HUES48 (cell line): ENCODE measurements at regions not wholly inside any gene's neighbourhood (a gene's known extent, or its start where the extent isn't known, plus 50 kb on each side); places are given as distances from the start of the nearest gene placed in this dataset.

ENCODE experiments used
- H3K27ac ChIP-seq: one replicate; pipeline ENCODE4 v1.7.0; 2013; ENCODE audit warnings: low read depth, low read length, inconsistent platforms
- H3K27me3 ChIP-seq: 2 replicates; pipeline ENCODE4 v1.6.1; 2013; ENCODE audit warnings: mild to moderate bottlenecking, low read length; ENCODE audit not compliant: control insufficient read depth, insufficient read depth
- H3K36me3 ChIP-seq: 2 replicates; pipeline ENCODE4 v1.6.1; 2013; ENCODE audit warnings: low read length; ENCODE audit not compliant: control insufficient read depth, insufficient read depth
- H3K4me1 ChIP-seq: 2 replicates; pipeline ENCODE4 v1.6.1; 2013; ENCODE audit warnings: mild to moderate bottlenecking, low read length; ENCODE audit not compliant: control insufficient read depth, insufficient read depth
- H3K4me3 ChIP-seq: 2 replicates; pipeline ENCODE4 v1.5.1; 2013; ENCODE audit warnings: mild to moderate bottlenecking, low read depth, low read length
- H3K9ac ChIP-seq: 2 replicates; pipeline ENCODE4 v1.6.1; 2013; ENCODE audit warnings: mild to moderate bottlenecking, low read depth, low read length, moderate library complexity
- H3K9me3 ChIP-seq: 2 replicates; pipeline ENCODE4 v1.6.1; 2013; ENCODE audit warnings: low read length; ENCODE audit not compliant: control insufficient read depth, insufficient read depth

DNA sequence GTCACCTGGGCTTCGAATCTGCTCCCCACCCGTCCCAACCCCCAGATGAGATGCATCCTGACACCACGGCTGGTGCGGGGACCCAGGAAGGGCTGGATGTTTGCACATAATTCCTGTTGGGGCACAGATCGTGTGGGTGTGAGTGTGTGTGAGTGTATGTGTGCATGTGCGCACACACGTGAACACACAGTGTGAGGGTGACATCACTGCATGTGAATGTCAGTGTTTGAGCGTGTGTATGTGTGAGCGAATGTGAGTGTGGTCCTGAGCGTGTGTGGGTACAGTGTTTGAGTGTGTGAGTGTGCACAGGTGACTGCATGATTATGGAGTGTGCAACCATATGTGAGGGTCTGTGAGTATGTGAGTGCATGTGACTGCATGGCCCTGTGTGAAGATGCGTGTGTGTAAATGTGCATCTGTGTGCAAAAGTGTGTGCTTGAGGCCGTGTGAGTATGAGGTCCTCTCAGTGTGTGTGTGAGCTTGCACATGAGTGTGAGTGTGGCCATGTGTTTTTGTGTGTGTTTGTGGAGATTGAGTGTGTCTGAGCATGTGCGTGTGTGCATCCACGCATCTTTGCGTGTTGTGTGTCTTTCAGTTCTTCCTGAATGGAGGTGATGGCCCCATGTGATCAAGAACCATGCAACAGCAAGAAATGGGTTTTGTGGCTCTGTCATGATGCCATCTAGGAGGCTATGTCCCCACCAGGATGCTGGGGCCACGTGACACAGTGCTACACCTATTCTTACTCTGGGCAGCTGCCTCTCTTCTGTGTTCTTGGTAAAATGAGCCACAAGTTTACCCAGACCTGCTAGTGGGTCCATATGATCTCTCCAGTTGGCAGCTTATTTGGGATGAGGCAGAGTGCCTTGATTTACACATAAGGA is 70.5 kb upstream of the GCSH start:
- Histone ChIP-seq H3K4me3 (no peak overlapping the region), H3K9me3 (no peaks in the 10 kb centered on the region), H3K27ac (no peak overlapping the region), H3K4me1 (no peaks in the 10 kb centered on the region), H3K27me3 (no peaks in the 10 kb centered on the region), H3K36me3 (no peaks in the 10 kb centered on the region), H3K9ac (no peak overlapping the region)

DNA sequence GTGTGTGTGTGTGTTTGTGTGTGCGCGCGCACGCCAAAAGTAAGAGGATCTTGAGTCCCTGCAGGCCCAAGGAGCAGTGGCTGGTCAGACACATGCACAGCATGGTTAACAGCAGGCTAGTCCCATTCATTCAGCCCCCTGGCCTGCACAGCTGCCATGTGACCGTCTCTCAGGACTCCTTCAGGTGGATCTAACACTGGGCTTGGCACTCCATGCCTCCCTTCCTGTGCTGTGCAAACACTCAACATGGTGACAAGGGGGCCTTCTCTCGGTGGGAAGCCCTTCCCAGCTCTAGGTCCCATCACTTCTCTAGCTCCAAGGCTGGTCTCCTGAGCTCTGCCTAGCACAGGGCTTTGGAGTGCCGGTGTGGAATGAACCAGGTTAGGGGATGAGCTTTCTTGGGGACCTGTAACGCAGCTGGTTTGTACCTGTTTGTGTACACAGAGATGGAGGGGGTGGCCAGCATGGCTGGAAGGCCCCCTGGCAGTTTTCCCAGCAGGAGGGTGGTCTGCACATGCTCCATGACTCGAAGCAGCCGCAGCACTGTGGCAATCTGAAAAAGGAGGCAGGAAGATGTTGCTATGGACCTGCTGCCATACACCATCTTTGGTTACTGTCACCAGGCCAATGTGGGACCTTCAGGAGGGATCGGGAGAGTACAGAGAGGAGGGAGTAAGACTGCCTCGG is 69.4 kb upstream of the GCSH start:
- Histone ChIP-seq H3K27ac (no peak overlapping the region), H3K9ac (no peak overlapping the region), H3K4me3 (no peak overlapping the region), H3K9me3 (no peaks in the 10 kb centered on the region), H3K27me3 (no peaks in the 10 kb centered on the region), H3K36me3 (no peaks in the 10 kb centered on the region), H3K4me1 (no peaks in the 10 kb centered on the region)

DNA sequence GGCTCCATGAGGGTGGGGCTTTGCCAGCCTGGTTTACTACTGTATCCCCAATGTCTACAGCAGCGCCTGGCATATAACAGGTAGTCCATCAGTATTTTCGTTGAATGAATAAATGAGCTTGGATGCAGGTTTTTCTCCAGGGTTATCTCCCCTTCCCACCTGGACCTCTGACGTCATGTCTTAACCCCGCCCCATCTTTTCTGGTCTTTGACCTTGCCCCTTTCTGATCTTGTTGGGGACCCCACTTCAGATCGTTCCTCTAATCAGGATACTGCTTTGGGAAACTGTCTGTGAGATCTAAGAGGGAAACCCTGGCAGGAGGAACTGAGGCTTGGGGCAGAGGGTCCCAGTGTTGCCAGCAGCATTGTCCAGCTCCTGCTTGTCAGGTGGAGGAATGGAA is 68.8 kb upstream of the GCSH start:
- H3K9ac ChIP-seq = no peak overlapping the region
- no peak overlapping the region for H3K27ac ChIP-seq
- H3K27me3 ChIP-seq = no peaks in the 10 kb centered on the region
- no peaks in the 10 kb centered on the region for H3K4me1 ChIP-seq
- no peaks in the 10 kb centered on the region for H3K9me3 ChIP-seq
- no peaks in the 10 kb centered on the region for H3K36me3 ChIP-seq
- no peak overlapping the region for H3K4me3 ChIP-seq

DNA sequence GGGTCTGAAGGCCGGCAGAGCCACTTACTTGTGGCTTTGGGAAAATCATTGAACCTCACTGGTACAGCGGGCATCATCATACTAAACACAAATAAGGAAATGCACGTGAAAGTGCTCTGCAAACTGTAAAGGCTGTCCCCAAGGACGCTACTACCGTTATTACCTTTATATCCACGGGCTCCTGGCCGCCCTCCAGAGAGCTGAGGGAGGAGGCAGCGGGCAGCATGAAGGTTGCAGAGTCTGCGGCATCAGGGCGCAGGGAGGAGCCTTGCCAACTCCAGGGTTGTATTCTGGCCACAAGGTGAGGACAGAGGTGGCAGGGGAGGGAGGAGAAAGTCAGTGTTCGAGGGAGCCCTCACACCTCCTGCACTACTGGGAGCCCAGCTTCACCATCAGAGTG is 68.3 kb upstream of the GCSH start:
- no peaks in the 10 kb centered on the region for H3K36me3 ChIP-seq
- no peaks in the 10 kb centered on the region for H3K4me1 ChIP-seq

DNA sequence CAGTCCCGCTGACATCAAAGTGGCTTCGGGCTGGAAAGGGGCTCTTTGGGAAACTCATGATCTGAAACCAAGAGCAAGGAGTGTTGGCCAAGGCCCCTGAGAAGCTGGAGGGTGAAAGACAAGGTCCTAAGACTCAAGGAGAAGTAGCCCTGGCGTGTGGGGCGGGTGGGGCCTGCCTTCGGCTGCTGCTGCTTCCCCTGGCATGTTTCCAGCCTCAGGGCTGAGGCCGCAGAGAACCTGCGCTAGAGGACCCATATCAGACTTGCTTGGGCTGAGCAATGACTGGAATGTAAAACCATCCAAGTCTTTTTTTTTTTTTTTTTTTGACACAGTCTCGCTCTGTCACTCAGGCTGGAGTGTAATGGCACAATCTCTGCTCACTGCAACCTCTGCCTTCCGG is 67.5 kb upstream of the GCSH start:
- Histone ChIP-seq H3K4me3 (no peak overlapping the region), H3K27me3 (no peaks in the 10 kb centered on the region), H3K4me1 (no peaks in the 10 kb centered on the region), H3K27ac (no peak overlapping the region), H3K36me3 (no peaks in the 10 kb centered on the region), H3K9ac (no peak overlapping the region), H3K9me3 (no peaks in the 10 kb centered on the region)

More for the DNA sequence above, 68.3 kb upstream of the GCSH start:
- Histone ChIP-seq H3K9ac (no peak overlapping the region), H3K27me3 (no peaks in the 10 kb centered on the region), H3K9me3 (no peaks in the 10 kb centered on the region), H3K4me3 (no peak overlapping the region), H3K27ac (no peak overlapping the region)

DNA sequence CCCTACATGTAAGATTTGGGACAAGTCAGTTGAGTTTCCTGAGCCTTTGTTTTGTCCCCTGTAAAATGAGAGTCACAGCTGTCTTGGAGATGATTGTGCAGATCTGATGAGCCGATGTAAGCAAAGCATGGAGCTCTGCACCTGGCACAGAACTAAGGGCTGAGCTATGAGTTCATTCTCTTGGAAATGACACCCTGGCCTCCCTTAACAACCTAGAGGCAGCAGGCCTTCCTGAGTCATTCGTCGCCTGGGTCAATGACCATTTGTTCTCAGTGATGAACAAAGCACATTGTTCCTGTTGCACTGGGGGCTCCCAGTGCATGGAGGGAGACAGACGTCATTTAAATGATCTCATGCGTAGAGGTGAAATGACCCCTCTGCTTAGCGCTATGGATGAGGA is 62.8 kb upstream of the GCSH start:
- H3K9ac ChIP-seq = no peak overlapping the region
- no peak overlapping the region for H3K4me3 ChIP-seq
- H3K27me3 ChIP-seq = no peaks in the 10 kb centered on the region
- H3K9me3 ChIP-seq = no peaks in the 10 kb centered on the region
- H3K4me1 ChIP-seq = no peaks in the 10 kb centered on the region
- no peaks in the 10 kb centered on the region for H3K36me3 ChIP-seq
- H3K27ac ChIP-seq = no peak overlapping the region

DNA sequence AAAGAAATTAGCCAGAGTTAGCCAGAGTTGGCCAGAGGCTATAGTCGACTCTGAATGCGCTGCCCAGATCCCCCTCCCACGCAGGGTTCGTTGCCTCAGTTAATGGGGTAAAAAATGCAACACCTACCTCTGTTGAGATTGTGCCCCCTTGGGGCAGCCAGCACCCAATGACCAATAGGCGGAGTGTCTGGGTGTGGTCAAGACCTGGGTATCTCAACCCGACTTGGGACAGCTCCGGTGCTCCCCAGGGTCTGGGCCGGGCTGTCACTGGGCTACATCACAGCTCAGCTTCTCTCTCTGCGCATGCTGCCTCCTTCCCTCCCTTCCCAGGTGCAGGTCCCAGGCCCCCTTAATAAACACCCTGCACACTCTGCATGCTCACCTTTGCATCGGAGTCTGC is 59.6 kb upstream of the GCSH start:
- no peaks in the 10 kb centered on the region for H3K27me3 ChIP-seq
- H3K27ac ChIP-seq = no peak overlapping the region
- H3K9ac ChIP-seq = no peak overlapping the region
- no peaks in the 10 kb centered on the region for H3K4me1 ChIP-seq
- no peak overlapping the region for H3K4me3 ChIP-seq
- no peaks in the 10 kb centered on the region for H3K36me3 ChIP-seq
- H3K9me3 ChIP-seq = no peaks in the 10 kb centered on the region

DNA sequence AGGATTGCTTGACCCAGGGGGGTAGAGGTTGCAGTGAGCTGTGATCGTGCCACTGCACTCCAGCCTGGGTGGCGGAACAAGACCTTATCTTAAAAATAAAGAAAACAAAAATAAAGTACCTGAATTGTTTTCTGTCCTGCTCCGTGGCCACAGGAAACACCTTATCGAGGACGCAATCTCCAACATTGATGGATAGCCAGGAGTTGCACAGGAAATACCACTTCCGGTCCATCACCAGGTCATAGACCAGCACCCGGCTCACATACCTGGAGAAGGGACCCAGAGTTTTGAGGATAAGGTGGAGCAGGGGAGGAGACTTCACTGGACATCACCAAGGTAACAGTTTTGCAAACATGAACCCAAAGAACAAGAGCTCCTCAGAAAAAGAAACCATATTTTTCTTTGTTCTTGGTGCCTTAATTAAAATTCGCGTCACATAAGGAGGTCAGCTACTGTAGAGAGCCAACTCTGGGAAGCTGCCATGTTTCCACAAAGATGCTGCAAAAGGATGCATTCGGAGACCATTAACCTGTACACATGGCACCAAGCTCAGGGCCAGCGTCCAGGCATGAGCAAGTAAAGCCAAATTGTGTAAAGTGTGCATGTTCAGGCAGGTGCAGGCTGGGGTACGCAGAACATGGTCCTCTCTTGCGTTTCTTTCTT is 55.6 kb upstream of the GCSH start:
- Histone ChIP-seq H3K9me3 (no peaks in the 10 kb centered on the region), H3K27ac (no peak overlapping the region), H3K9ac (no peak overlapping the region), H3K27me3 (no peaks in the 10 kb centered on the region), H3K4me1 (no peaks in the 10 kb centered on the region), H3K36me3 (no peaks in the 10 kb centered on the region), H3K4me3 (no peak overlapping the region)

DNA sequence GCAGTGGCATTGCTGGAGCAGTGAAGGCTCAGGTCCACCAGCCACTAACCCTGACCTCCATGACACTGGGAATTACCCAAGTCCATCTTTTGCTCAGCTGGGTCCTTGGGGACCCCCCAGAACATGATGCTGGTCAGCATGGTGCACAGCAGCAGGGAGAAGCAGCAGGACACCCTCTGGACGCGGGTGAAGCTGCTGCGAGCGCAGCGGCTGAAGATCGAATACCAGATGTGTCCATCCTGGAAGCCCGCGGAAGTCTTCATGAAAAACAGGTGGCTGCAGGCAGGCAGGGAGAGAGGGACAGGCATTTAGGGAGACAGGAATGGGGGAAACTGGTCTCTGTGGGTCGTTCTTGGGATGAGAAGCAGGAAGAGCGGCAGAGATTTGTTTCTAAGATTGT is 53.4 kb upstream of the GCSH start:
- no peaks in the 10 kb centered on the region for H3K36me3 ChIP-seq
- no peaks in the 10 kb centered on the region for H3K27me3 ChIP-seq
- no peaks in the 10 kb centered on the region for H3K9me3 ChIP-seq
- no peak overlapping the region for H3K27ac ChIP-seq
- H3K9ac ChIP-seq = no peak overlapping the region
- no peaks in the 10 kb centered on the region for H3K4me1 ChIP-seq
- no peak overlapping the region for H3K4me3 ChIP-seq

DNA sequence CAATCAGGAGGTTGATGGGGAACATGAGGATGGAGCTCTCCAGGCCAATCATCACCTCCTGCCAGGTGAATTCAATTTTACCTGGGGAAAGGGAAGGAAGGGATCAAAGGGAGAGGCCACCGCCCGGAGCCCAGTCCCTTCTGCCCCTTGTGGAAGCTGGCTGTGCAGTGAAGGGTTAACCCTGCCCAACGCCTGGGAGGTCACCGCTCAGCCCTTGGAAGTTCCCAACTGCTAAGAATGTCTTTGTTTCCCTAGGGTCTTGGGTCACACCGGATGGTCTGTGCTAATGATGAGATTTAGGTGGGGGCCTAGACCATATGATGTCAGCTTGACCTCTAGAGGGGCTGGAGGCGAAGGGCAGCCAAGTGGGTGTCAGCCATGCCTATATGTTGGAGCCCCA is 52.1 kb upstream of the GCSH start:
- H3K4me1 ChIP-seq = no peaks in the 10 kb centered on the region
- H3K9me3 ChIP-seq = no peaks in the 10 kb centered on the region
- H3K9ac ChIP-seq = no peak overlapping the region
- no peaks in the 10 kb centered on the region for H3K36me3 ChIP-seq
- no peak overlapping the region for H3K4me3 ChIP-seq
- no peak overlapping the region for H3K27ac ChIP-seq
- H3K27me3 ChIP-seq = no peaks in the 10 kb centered on the region
